Stomach (tissue), 8 donors: ENCODE measurements at regions not wholly inside any gene's neighbourhood (a gene's known extent, or its start where the extent isn't known, plus 50 kb on each side); places are given as distances from the start of the nearest gene placed in this dataset.

Source experiments
- DNase-seq, 2 donors: peaks; one replicate each; pipeline versions ENCODE4 v3.0.0 to v3.0.0-alpha.2; 2013 to 2019
- H3K27ac ChIP-seq, 5 donors: fragments of 200-600 bp in 4 of 5; sonication (generic) in 4 of 5; one replicate each; pipeline ENCODE4 v1.5.1; 2013 to 2019; ENCODE audit warnings: mild to moderate bottlenecking in 1 of 5, moderate library complexity in 1 of 5
- H3K27me3 ChIP-seq, 3 donors: fragments of 200-600 bp; sonication (generic); one replicate each; pipeline ENCODE4 v1.5.1; 2017 to 2019; ENCODE audit warnings: mixed run types in 1 of 3
- H3K36me3 ChIP-seq, 4 donors: fragments of 200-600 bp; sonication (generic); 1 replicate in 3 of 4; 2 replicates in 1 of 4; pipeline ENCODE4 v1.5.1; 2016 to 2019
- H3K4me1 ChIP-seq, 4 donors: fragments of 200-600 bp; sonication (generic); one replicate each; pipeline ENCODE4 v1.5.1; 2016 to 2019
- H3K4me3 ChIP-seq, 4 donors: fragments of 200-600 bp; sonication (generic) in 3 of 4; one replicate each; pipeline ENCODE4 v1.5.1; 2016 to 2019; ENCODE audit warnings: mild to moderate bottlenecking in 1 of 4
- H3K9me3 ChIP-seq, 4 donors: fragments of 200-600 bp; sonication (generic); one replicate each; pipeline ENCODE4 v1.5.1; 2016 to 2019
- EP300 ChIP-seq: sonication (generic); formaldehyde crosslinking; IDR thresholded peaks from one replicate; pipeline ENCODE4 v1.6.1; 2017; ENCODE audit warnings: antibody characterized with exemption
- POLR2A ChIP-seq, 4 donors: fragments of 450-650 bp; IDR thresholded peaks; one replicate each; pipeline ENCODE4 v1.6.1; 2016; ENCODE audit warnings: antibody characterized with exemption in 4 of 4, control low read depth in 2 of 4, mild to moderate bottlenecking in 1 of 4, moderate library complexity in 1 of 4
- POLR2AphosphoS5 ChIP-seq, 3 donors: sonication (generic); formaldehyde crosslinking; IDR thresholded peaks; one replicate each; pipeline ENCODE4 v1.6.1; 2016; ENCODE audit warnings: antibody characterized with exemption in 3 of 3
- WGBS, 5 donors: extraction: QIAGEN DNeasy Blood & Tissue Kit in 3 of 5; methylation state at CpG; one replicate each; pipeline versions ENCODE4 v1.1.5 to v1.1.7; 2013 to 2018; 5-methylcytosine and 5-hydroxymethylcytosine counted together
- intact Hi-C: fragments of 100-400 bp; cut with DNase I; formaldehyde crosslinking; loops from one replicate; pipeline ENCODE4 v1.15.1; 2023; ENCODE audit warnings: low total_unique reads
- TF ChIP-seq, protein P1 (sequence below), 7 experiments: fragments of 450-650 bp in 4 of 7; fragments of 200-600 bp in 3 of 7; sonication (generic) in 3 of 7; IDR thresholded peaks; one replicate each; pipeline ENCODE4 v1.5.1; 2016 to 2019; ENCODE audit warnings: antibody characterized with exemption in 7 of 7, control low read depth in 2 of 7, mild to moderate bottlenecking in 1 of 7
- donor health status: healthy with polysubstance abuse.
- donor health status: Bipolar disorder and iron deficiency.
- donor health status: healthy.

DNA sequence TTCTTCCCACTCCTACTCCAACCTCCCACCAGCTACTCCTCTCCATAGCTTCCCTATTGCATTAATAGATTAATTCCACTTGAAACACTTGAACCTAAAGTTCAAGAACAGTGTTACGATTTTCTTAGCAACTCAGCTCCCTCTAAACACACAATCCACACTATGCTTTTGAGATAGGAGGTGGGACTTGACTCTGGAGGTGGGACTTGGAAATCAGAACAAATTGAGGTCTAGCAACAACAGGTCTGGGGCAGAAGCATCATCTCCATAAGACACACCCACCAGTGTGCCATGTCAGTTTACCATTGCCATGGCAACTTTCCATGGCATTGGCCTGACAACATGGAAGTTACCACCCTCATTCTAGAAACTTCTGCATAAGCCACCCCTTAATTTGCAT lies 336.5 kb upstream of the ALCAM start:
- intact Hi-C loops, result no loop called here
- 61 to 90% (median 80%) methylated on average over 1 of the region's 1 CpG for WGBS, 5 donors
- no peak for TF ChIP-seq EP300
- TF ChIP-seq POLR2A (IDR thresholded peaks at IDR 0.05), result no peak
- TF ChIP-seq POLR2AphosphoS5 (IDR thresholded peaks at IDR 0.05), result no peak
- TF ChIP-seq, protein P1, sequence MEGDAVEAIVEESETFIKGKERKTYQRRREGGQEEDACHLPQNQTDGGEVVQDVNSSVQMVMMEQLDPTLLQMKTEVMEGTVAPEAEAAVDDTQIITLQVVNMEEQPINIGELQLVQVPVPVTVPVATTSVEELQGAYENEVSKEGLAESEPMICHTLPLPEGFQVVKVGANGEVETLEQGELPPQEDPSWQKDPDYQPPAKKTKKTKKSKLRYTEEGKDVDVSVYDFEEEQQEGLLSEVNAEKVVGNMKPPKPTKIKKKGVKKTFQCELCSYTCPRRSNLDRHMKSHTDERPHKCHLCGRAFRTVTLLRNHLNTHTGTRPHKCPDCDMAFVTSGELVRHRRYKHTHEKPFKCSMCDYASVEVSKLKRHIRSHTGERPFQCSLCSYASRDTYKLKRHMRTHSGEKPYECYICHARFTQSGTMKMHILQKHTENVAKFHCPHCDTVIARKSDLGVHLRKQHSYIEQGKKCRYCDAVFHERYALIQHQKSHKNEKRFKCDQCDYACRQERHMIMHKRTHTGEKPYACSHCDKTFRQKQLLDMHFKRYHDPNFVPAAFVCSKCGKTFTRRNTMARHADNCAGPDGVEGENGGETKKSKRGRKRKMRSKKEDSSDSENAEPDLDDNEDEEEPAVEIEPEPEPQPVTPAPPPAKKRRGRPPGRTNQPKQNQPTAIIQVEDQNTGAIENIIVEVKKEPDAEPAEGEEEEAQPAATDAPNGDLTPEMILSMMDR (IDR thresholded peaks at IDR 0.05), result no peak
- H3K4me3 ChIP-seq, result no peak overlapping the region
- no peak overlapping the region for H3K27ac ChIP-seq
- no peaks in the 10 kb centered on the region for H3K4me1 ChIP-seq
- H3K9me3 ChIP-seq, result no peaks in the 10 kb centered on the region
- no peaks in the 10 kb centered on the region for H3K27me3 ChIP-seq
- DNase-seq, result no peak
- no peaks in the 10 kb centered on the region for H3K36me3 ChIP-seq

- peak; percentile 59 to 62 for DNase-seq
- TF ChIP-seq POLR2AphosphoS5 (IDR thresholded peaks at IDR 0.05) (peak in 1 of 3 donors; percentile 54), EP300 (no peak), POLR2A (IDR thresholded peaks at IDR 0.05) (no peak)
- TF ChIP-seq, protein P1 (IDR thresholded peaks at IDR 0.05), result no peak
- no peaks in the 10 kb centered on the region for H3K4me1 ChIP-seq
- no peak overlapping the region for H3K27ac ChIP-seq
- H3K4me3 ChIP-seq, result no peak overlapping the region
- 31 to 55% (median 36%) methylated on average over 5 of the region's 5 CpGs for WGBS, 5 donors
- no peaks in the 10 kb centered on the region for H3K36me3 ChIP-seq
- no peaks in the 10 kb centered on the region for H3K9me3 ChIP-seq
- no peaks in the 10 kb centered on the region for H3K27me3 ChIP-seq
- intact Hi-C loops, result no loop called here
Measured at GRCh38 chr3:105032541-105032940, 334.2 kb upstream of the ALCAM start.

GRCh38 chr3:105033081-105033480 lies 333.6 kb upstream of the ALCAM start:
- H3K9me3 ChIP-seq, result no peaks in the 10 kb centered on the region
- H3K27me3 ChIP-seq, result no peaks in the 10 kb centered on the region
- intact Hi-C loops, result no loop called here
- 26 to 41% (median 38%) methylated on average over 1 of the region's 1 CpG for WGBS, 5 donors
- H3K27ac ChIP-seq, result no peak overlapping the region
- no peaks in the 10 kb centered on the region for H3K36me3 ChIP-seq
- no peaks in the 10 kb centered on the region for H3K4me1 ChIP-seq
- no peak for DNase-seq
- H3K4me3 ChIP-seq, result no peak overlapping the region
- TF ChIP-seq EP300 (no peak), POLR2AphosphoS5 (IDR thresholded peaks at IDR 0.05) (no peak), POLR2A (IDR thresholded peaks at IDR 0.05) (no peak)
- TF ChIP-seq, protein P1 (IDR thresholded peaks at IDR 0.05), result no peak

- no peak for DNase-seq
- Histone ChIP-seq H3K4me1 (peaks cover 0 to 9% (median 0%) of the 10 kb centered on the region in 4 donors), H3K27ac (no peak overlapping the region), H3K4me3 (no peak overlapping the region), H3K36me3 (no peaks in the 10 kb centered on the region), H3K9me3 (no peaks in the 10 kb centered on the region), H3K27me3 (no peaks in the 10 kb centered on the region)
- intact Hi-C loops, result no loop called here
- 82 to 92% (median 88%) methylated on average over 2 of the region's 2 CpGs for WGBS, 5 donors
- TF ChIP-seq, protein P1 (IDR thresholded peaks at IDR 0.05), result no peak
- TF ChIP-seq EP300 (no peak), POLR2AphosphoS5 (IDR thresholded peaks at IDR 0.05) (no peak), POLR2A (IDR thresholded peaks at IDR 0.05) (no peak)
Measured at GRCh38 chr3:105039004-105039403, 327.7 kb upstream of the ALCAM start.
